ENCODE measurements at regions not wholly inside any gene's neighbourhood (a gene's known extent, or its start where the extent isn't known, plus 50 kb on each side); places are given as distances from the start of the nearest gene placed in this dataset.

GRCh38 chr13:78827471-78827870 lies 168.5 kb upstream of the OBI1 start:
- H3K27me3 ChIP-seq = no peaks in the 10 kb centered on the region
- H3K36me3 ChIP-seq = no peaks in the 10 kb centered on the region
- H3K4me1 ChIP-seq = no peaks in the 10 kb centered on the region
- no peak for DNase-seq
- intact Hi-C loops (cut with DNase I; ENCODE audit: low total_unique reads) (no loop called here), in situ Hi-C loops (cut with MboI; ENCODE audit: low pct_ligation_motif_present in 1 of 4, low pct_unique_long_range_greater_than_20kb in 1 of 4, low sequenced_read_pairs in 3 of 4) (no loop called here)
- WGBS, 2 donors (ENCODE audit: low coverage in 1 of 2) = 52% methylated on average over 3 of the region's 3 CpGs; no CpG with 5 or more reads in 1 of the 2 donors
- H3K27ac ChIP-seq = no peak overlapping the region
- no peak overlapping the region for H3K4me3 ChIP-seq
- TF ChIP-seq POLR2A (IDR thresholded peaks at IDR 0.05) (no peak), EP300 (IDR thresholded peaks at IDR 0.05; ENCODE audit: low read depth) (no peak), CTCF (IDR thresholded peaks at IDR 0.05) (no peak), POLR2AphosphoS5 (IDR thresholded peaks at IDR 0.05) (no peak)
- no peaks in the 10 kb centered on the region for H3K9me3 ChIP-seq

- Histone ChIP-seq H3K27me3 (no peaks in the 10 kb centered on the region), H3K4me3 (no peak overlapping the region), H3K36me3 (no peaks in the 10 kb centered on the region), H3K27ac (no peak overlapping the region), H3K9me3 (no peaks in the 10 kb centered on the region), H3K4me1 (no peaks in the 10 kb centered on the region)
- intact Hi-C loops (cut with DNase I; ENCODE audit: low total_unique reads) (no loop called here), in situ Hi-C loops (cut with MboI; ENCODE audit: low pct_ligation_motif_present in 1 of 4, low pct_unique_long_range_greater_than_20kb in 1 of 4, low sequenced_read_pairs in 3 of 4) (no loop called here)
- 66 to 82% methylated on average over 2 of the region's 2 CpGs for WGBS, 2 donors (ENCODE audit: low coverage in 1 of 2)
- no peak for TF ChIP-seq EP300 (IDR thresholded peaks at IDR 0.05; ENCODE audit: low read depth)
- TF ChIP-seq CTCF (IDR thresholded peaks at IDR 0.05) = no peak
- no peak for TF ChIP-seq POLR2AphosphoS5 (IDR thresholded peaks at IDR 0.05)
- TF ChIP-seq POLR2A (IDR thresholded peaks at IDR 0.05) = no peak
- DNase-seq = no peak
Measured at GRCh38 chr13:78826936-78827335, 168.0 kb upstream of the OBI1 start.

GRCh38 chr13:78826312-78826711 lies 167.4 kb upstream of the OBI1 start:
- TF ChIP-seq POLR2A (IDR thresholded peaks at IDR 0.05) = no peak
- no peak for TF ChIP-seq CTCF (IDR thresholded peaks at IDR 0.05)
- no peak for TF ChIP-seq POLR2AphosphoS5 (IDR thresholded peaks at IDR 0.05)
- TF ChIP-seq EP300 (IDR thresholded peaks at IDR 0.05; ENCODE audit: low read depth) = no peak
- intact Hi-C loops (cut with DNase I; ENCODE audit: low total_unique reads) (no loop called here), in situ Hi-C loops (cut with MboI; ENCODE audit: low pct_ligation_motif_present in 1 of 4, low pct_unique_long_range_greater_than_20kb in 1 of 4, low sequenced_read_pairs in 3 of 4) (no loop called here)
- Histone ChIP-seq H3K4me1 (no peaks in the 10 kb centered on the region), H3K9me3 (no peaks in the 10 kb centered on the region), H3K27me3 (no peaks in the 10 kb centered on the region), H3K27ac (no peak overlapping the region), H3K36me3 (no peaks in the 10 kb centered on the region), H3K4me3 (no peak overlapping the region)
- 84 to 89% methylated on average over 1 of the region's 1 CpG for WGBS, 2 donors (ENCODE audit: low coverage in 1 of 2)
- no peak for DNase-seq

GRCh38 chr13:78820541-78820940 lies 161.6 kb upstream of the OBI1 start:
- no peak for DNase-seq
- Histone ChIP-seq H3K27me3 (no peaks in the 10 kb centered on the region), H3K4me1 (no peaks in the 10 kb centered on the region), H3K4me3 (no peak overlapping the region), H3K9me3 (no peaks in the 10 kb centered on the region), H3K27ac (no peak overlapping the region), H3K36me3 (no peaks in the 10 kb centered on the region)
- in situ Hi-C loops (cut with MboI; ENCODE audit: low pct_ligation_motif_present in 1 of 4, low pct_unique_long_range_greater_than_20kb in 1 of 4, low sequenced_read_pairs in 3 of 4) = no loop called here
- WGBS, 2 donors (ENCODE audit: low coverage in 1 of 2) = 68 to 80% methylated on average over 1 of the region's 1 CpG
- no peak for TF ChIP-seq CTCF (IDR thresholded peaks at IDR 0.05)
- no peak for TF ChIP-seq EP300 (IDR thresholded peaks at IDR 0.05; ENCODE audit: low read depth)
- no peak for TF ChIP-seq POLR2A (IDR thresholded peaks at IDR 0.05)
- TF ChIP-seq POLR2AphosphoS5 (IDR thresholded peaks at IDR 0.05) = no peak
- intact Hi-C loops (cut with DNase I; ENCODE audit: low total_unique reads) = no loop called here

Data from transverse colon (tissue), 4 donors.